ENCODE measurements at regions not wholly inside any gene's neighbourhood (a gene's known extent, or its start where the extent isn't known, plus 50 kb on each side); places are given as distances from the start of the nearest gene placed in this dataset.

DNA sequence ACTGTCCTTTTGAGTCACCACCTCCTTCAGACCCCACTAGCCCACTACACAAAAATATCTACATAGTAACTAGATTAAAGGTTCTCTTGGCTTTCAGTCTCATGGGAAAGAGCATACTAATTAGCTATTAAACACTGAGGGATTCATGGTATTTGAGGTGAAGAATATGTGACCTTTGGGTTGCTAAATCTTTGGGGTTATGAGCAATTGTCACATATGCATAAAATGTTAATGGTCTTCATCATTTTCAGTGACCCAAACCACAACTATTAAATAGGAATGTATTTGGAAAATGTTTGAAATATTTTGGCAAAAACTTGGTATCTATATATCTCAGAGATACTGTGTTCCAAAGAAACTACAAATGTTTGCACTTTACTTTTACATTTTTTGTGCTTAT is 365.1 kb downstream of the MAGEB5 start:
- peak; percentile 11 for DNase-seq (ENCODE audit: low read depth, low spot score)
- in situ Hi-C loops (cut with HindIII; ENCODE audit: low sequenced_read_pairs) = no loop called here
- TF ChIP-seq, protein P1, sequence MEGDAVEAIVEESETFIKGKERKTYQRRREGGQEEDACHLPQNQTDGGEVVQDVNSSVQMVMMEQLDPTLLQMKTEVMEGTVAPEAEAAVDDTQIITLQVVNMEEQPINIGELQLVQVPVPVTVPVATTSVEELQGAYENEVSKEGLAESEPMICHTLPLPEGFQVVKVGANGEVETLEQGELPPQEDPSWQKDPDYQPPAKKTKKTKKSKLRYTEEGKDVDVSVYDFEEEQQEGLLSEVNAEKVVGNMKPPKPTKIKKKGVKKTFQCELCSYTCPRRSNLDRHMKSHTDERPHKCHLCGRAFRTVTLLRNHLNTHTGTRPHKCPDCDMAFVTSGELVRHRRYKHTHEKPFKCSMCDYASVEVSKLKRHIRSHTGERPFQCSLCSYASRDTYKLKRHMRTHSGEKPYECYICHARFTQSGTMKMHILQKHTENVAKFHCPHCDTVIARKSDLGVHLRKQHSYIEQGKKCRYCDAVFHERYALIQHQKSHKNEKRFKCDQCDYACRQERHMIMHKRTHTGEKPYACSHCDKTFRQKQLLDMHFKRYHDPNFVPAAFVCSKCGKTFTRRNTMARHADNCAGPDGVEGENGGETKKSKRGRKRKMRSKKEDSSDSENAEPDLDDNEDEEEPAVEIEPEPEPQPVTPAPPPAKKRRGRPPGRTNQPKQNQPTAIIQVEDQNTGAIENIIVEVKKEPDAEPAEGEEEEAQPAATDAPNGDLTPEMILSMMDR (IDR thresholded peaks at IDR 0.05; ENCODE audit: low read depth, low read length) = no peak
- H3K4me3 ChIP-seq (ENCODE audit: low read depth, low read length) = no peak overlapping the region

DNA sequence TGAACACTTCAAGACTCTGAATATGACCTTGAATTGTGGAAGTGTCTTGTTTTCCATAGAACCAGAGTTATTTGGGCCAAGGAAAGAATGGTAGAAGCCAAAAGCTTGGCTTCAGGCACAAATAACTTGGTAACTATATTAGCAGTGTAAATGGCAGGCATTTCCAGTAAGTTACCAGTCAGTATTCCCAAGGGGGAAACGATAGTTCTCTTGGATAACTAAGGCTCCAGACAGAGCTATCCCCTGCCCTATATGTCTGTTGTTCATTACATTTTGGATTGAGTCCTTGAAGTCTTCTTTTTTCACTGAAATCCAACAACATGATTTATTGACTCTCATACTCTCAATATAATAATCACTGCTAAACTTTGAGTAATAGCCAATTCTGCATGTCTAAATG is 364.1 kb downstream of the MAGEB5 start:
- TF ChIP-seq, protein P1 (IDR thresholded peaks at IDR 0.05; ENCODE audit: low read depth, low read length) = no peak
- no peak overlapping the region for H3K4me3 ChIP-seq (ENCODE audit: low read depth, low read length)
- in situ Hi-C loops (cut with HindIII; ENCODE audit: low sequenced_read_pairs) = no loop called here
- no peak for DNase-seq (ENCODE audit: low read depth, low spot score)

DNA sequence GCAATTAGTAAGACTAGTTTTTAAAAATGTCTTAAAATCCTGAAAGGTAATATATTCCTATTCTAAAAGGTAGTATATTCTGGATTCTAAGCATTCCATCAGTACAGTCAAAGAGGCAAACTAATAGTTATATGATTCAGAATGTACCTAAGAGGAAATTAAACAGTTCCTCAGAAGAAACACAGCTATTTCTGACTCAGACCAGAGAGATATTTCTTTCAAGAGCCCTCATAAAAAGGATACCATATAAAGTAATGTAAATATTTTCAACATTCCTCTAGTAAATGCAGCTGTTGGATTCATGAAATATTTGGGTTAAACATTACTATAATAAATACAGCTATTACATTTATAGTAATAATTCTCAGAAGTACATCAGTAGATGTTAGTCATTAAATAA is 358.3 kb downstream of the MAGEB5 start:
- in situ Hi-C loops (cut with HindIII; ENCODE audit: low sequenced_read_pairs) = no loop called here
- DNase-seq (ENCODE audit: low read depth, low spot score) = peak; percentile 24
- TF ChIP-seq, protein P1 (IDR thresholded peaks at IDR 0.05; ENCODE audit: low read depth, low read length) = no peak
- no peak overlapping the region for H3K4me3 ChIP-seq (ENCODE audit: low read depth, low read length)

DNA sequence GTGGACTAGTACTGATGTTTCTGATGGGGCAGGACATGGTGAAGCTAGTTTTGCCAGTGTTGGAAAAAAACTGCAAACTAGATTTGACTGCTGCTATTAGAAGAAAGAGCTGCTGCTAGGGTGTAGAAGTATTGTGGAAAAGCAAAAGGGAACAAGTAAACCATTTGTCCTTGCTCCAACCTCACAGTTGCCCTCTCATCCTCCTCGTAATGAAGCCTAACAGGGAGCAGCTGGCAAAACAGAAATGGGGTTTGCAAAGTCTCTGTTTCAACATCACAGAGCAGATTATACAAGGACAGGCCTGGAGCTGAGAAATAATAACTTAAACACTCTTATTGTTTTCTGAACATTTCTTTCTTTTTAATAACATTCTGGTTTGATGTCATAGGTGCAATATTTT is 346.2 kb downstream of the MAGEB5 start:
- H3K4me3 ChIP-seq (ENCODE audit: low read depth, low read length) = no peak overlapping the region
- in situ Hi-C loops (cut with HindIII; ENCODE audit: low sequenced_read_pairs) = no loop called here
- TF ChIP-seq, protein P1 (IDR thresholded peaks at IDR 0.05; ENCODE audit: low read depth, low read length) = no peak
- no peak for DNase-seq (ENCODE audit: low read depth, low spot score)

DNA sequence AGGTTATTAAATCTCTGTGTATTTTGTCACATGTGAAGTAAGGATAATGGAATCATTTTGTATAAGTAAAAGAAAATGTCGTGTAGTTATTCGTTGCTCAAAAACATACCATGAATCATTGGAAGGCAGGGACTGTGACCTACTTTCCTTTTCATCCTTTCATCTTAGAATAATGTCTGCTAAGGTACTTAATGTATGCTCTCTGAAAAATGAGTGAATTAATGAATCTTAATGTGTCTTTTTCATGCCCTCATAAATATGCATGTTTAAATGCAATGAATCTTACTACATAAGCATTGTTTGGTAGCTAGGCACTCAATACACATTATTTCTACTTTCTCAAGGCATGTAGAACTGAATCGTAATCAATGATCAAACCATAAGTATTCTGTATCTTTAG is 343.9 kb downstream of the MAGEB5 start:
- TF ChIP-seq, protein P1 (IDR thresholded peaks at IDR 0.05; ENCODE audit: low read depth, low read length) = no peak
- H3K4me3 ChIP-seq (ENCODE audit: low read depth, low read length) = no peak overlapping the region
- in situ Hi-C loops (cut with HindIII; ENCODE audit: low sequenced_read_pairs) = no loop called here
- DNase-seq (ENCODE audit: low read depth, low spot score) = no peak

DNA sequence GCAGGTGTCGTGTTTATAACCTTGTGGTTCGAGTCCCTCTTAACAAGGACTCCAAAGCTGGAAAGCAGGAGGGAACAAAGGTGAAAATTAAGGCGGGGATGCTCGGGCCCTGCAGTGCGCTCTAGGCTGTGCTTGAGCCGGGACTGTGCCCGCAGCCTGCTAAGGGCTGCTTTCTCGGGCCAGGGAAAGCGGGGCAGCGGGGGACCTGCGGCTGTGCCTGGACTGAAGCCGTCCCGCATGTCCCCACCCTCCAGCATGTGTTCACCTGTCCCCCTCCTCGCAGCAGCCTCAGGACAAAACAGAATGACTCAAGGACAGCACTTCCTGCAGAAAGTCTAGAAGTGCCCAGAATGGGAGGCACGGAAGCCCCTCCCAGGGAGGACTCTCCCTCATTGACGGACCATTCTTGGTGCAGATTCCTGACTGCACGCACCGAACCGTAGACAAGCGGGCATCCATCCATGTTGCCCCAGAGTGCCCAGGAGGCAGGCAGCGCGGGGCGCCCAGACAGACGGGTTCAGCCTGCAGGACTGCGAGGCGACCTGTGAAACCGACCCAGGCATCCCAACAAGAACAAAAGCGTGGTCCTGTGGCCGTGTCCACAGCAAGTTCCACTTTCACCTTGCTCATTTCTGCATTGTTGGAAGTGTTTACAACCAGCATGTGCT is 342.9 kb downstream of the MAGEB5 start:
- in situ Hi-C loops (cut with HindIII; ENCODE audit: low sequenced_read_pairs) = no loop called here
- DNase-seq (ENCODE audit: low read depth, low spot score) = no peak
- H3K4me3 ChIP-seq (ENCODE audit: low read depth, low read length) = no peak overlapping the region
- TF ChIP-seq, protein P1 (IDR thresholded peaks at IDR 0.05; ENCODE audit: low read depth, low read length) = no peak

Data from astrocyte of the spinal cord (primary cell).